ENCODE measurements at regions not wholly inside any gene's neighbourhood (a gene's known extent, or its start where the extent isn't known, plus 50 kb on each side); places are given as distances from the start of the nearest gene placed in this dataset.

- Histone ChIP-seq H3K4me1 (peaks cover 0 to 4% (median 0%) of the 10 kb centered on the region in 3 donors), H3K36me3 (no peaks in the 10 kb centered on the region), H3K27me3 (no peaks in the 10 kb centered on the region), H3K27ac (no peak overlapping the region), H3K9me3 (no peaks in the 10 kb centered on the region), H3K4me3 (no peak overlapping the region)
- WGBS, 2 donors (ENCODE audit: low coverage in 1 of 2), result 62 to 74% methylated on average over 5 to 11 of the region's 11 CpGs
- no peak for ATAC-seq
- TF ChIP-seq EP300 (IDR thresholded peaks at IDR 0.05), result no peak
- TF ChIP-seq POLR2AphosphoS5 (IDR thresholded peaks at IDR 0.05), result no peak
- TF ChIP-seq CTCF (IDR thresholded peaks at IDR 0.05), result no peak
- TF ChIP-seq POLR2A (IDR thresholded peaks at IDR 0.05), result no peak
These were observed 53.6 kb upstream of the ZNF644 start for GRCh38 chr1:91075233-91076135.

DNA sequence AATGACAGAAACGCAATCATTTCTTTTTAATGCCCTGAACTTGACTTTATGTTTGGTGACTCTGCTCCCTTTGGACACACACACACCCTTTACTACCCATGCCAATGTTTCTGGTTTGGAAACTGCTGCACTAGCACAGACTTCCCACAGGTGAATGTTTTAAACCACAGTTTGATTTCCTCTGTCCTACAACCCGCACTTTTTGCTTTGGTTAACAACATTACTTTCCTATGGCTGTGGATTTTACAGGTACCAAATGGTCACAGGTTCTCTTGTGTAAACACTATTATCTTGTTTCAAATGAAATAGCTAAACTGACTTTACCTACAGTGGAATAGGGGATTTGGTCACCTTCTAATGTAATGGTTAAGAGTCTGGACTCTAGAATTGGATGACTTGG is 51.5 kb upstream of the ZNF644 start:
- no peak for TF ChIP-seq EP300 (IDR thresholded peaks at IDR 0.05)
- TF ChIP-seq POLR2AphosphoS5 (IDR thresholded peaks at IDR 0.05), result no peak
- TF ChIP-seq CTCF (IDR thresholded peaks at IDR 0.05), result no peak
- no peak for TF ChIP-seq POLR2A (IDR thresholded peaks at IDR 0.05)
- Histone ChIP-seq H3K27ac (no peak overlapping the region), H3K4me3 (no peak overlapping the region), H3K9me3 (no peaks in the 10 kb centered on the region), H3K27me3 (no peaks in the 10 kb centered on the region), H3K4me1 (peaks cover 0 to 7% (median 0%) of the 10 kb centered on the region in 3 donors), H3K36me3 (no peaks in the 10 kb centered on the region)
- whole genome bisulfite sequencing, 2 donors (ENCODE audit: low coverage in 1 of 2), result 72 to 83% methylated on average over 2 of the region's 2 CpGs
- ATAC-seq, result no peak

DNA sequence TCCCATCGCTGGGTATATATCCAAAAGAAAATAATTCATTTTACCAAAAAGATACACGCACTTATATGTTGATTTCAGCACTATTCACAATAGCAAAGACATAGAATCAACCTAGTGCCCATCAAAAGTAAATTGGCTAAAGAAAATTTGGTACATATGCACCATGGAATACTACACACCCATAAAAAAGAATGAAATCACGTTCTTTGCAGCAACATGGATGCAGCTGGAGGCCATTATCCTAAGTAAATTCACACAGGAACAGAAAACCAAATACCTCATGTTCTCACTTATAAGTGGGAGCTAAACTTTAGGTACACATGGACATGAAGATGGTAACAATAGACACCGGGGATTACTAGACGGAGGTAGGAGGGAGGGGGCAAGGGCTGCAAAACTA is 50.0 kb upstream of the ZNF644 start:
- H3K36me3 ChIP-seq, result no peaks in the 10 kb centered on the region
- 88 to 94% methylated on average over 5 of the region's 5 CpGs for WGBS, 2 donors (ENCODE audit: low coverage in 1 of 2)
- TF ChIP-seq CTCF (IDR thresholded peaks at IDR 0.05) (no peak), POLR2A (IDR thresholded peaks at IDR 0.05) (no peak), POLR2AphosphoS5 (IDR thresholded peaks at IDR 0.05) (no peak), EP300 (IDR thresholded peaks at IDR 0.05) (no peak)

More for the DNA sequence above, 50.0 kb upstream of the ZNF644 start:
- no peaks in the 10 kb centered on the region for H3K27me3 ChIP-seq
- ATAC-seq, result no peak
- no peak overlapping the region for H3K4me3 ChIP-seq
- H3K9me3 ChIP-seq, result no peaks in the 10 kb centered on the region
- peaks cover 0 to 7% (median 0%) of the 10 kb centered on the region in 3 donors for H3K4me1 ChIP-seq
- no peak overlapping the region for H3K27ac ChIP-seq

All from gastroesophageal sphincter (tissue), 4 donors.